ENCODE measurements at regions not wholly inside any gene's neighbourhood (a gene's known extent, or its start where the extent isn't known, plus 50 kb on each side); places are given as distances from the start of the nearest gene placed in this dataset.

- no peak overlapping the region for H3K4me3 ChIP-seq (ENCODE audit: low read depth, low read length)
- DNase-seq (ENCODE audit: low read depth) = no peak
- no peak for TF ChIP-seq CTCF (conservative IDR thresholded peaks at IDR 0.05; ENCODE audit: low read depth, low read length)
These were observed 206.9 kb downstream of the RPLP1 start for GRCh38 chr15:69659454-69660050.

- no peak for DNase-seq (ENCODE audit: low read depth)
- H3K4me3 ChIP-seq (ENCODE audit: low read depth, low read length) = no peak overlapping the region
- no peak for TF ChIP-seq CTCF (conservative IDR thresholded peaks at IDR 0.05; ENCODE audit: low read depth, low read length)
These were observed 207.5 kb downstream of the RPLP1 start for GRCh38 chr15:69660114-69660513.

GRCh38 chr15:69660658-69661405, 208.2 kb downstream of the RPLP1 start:
- DNase-seq (ENCODE audit: low read depth) = no peak
- no peak overlapping the region for H3K4me3 ChIP-seq (ENCODE audit: low read depth, low read length)
- TF ChIP-seq CTCF (conservative IDR thresholded peaks at IDR 0.05; ENCODE audit: low read depth, low read length) = no peak

GRCh38 chr15:69661446-69661845, 208.8 kb downstream of the RPLP1 start:
- TF ChIP-seq CTCF (conservative IDR thresholded peaks at IDR 0.05; ENCODE audit: low read depth, low read length) = no peak
- H3K4me3 ChIP-seq (ENCODE audit: low read depth, low read length) = no peak overlapping the region
- DNase-seq (ENCODE audit: low read depth) = no peak

GRCh38 chr15:69661871-69662644, 209.4 kb downstream of the RPLP1 start:
- no peak for DNase-seq (ENCODE audit: low read depth)
- TF ChIP-seq CTCF (conservative IDR thresholded peaks at IDR 0.05; ENCODE audit: low read depth, low read length) = no peak

GRCh38 chr15:69662645-69663000, 210.0 kb downstream of the RPLP1 start:
- no peak for DNase-seq (ENCODE audit: low read depth)
- TF ChIP-seq CTCF (conservative IDR thresholded peaks at IDR 0.05; ENCODE audit: low read depth, low read length) = no peak
- H3K4me3 ChIP-seq (ENCODE audit: low read depth, low read length) = no peak overlapping the region

More at GRCh38 chr15:69661871-69662644, 209.4 kb downstream of the RPLP1 start:
- H3K4me3 ChIP-seq (ENCODE audit: low read depth, low read length) = no peak overlapping the region

All from epithelial cell of proximal tubule (primary cell).